NCI-H2227 treated with DMSO at 0.1 percent for 48 hours (cell line): ENCODE measurements at regions not wholly inside any gene's neighbourhood (a gene's known extent, or its start where the extent isn't known, plus 50 kb on each side); places are given as distances from the start of the nearest gene placed in this dataset.

ENCODE experiments used
- DNase-seq: peaks from one replicate; lab custom pipeline; 2025; lab: John Stamatoyannopoulos, UW

DNA sequence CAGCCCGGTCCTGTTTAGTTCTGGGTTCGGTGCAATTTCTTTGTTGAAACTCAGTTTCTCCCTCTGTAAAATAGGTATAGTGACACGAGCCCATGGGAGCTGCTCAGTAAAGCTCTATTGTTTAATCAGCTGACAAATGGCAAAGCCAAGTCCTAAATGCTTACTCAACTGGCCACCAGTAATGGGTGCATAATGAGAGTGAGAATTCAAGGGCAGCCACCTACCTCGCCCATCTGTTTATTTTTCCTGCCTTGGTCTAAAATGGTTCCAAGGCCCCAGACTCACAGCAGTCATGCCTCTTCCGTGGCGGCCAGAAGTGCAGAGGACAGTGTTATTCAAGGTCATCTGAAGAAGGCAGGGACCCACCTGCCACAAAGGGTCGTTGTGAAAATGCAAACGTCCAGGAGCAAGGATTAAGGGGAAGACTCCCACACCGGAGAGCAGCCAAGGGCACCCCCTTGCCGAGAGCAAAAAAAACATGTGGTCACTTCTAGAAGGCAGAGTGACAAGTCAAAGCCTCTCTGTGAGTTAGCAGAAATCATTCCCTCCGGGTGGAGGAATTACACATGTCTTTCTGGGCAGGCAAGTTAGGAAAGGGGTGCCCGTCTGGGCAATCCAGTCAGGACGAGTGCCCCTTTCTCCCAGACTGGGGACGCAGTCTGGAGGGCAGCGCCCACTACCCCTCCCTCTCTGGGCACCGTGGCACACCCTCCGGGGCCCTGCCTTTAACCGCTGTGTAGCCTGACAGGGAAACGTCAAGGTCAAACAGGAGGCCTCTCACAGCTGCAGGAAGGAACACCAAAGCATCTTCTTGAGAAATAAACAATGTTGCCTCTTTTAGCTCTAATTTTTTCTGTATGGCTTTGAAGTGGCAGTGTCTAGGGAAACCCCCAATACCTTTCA, 186.2 kb downstream of the FOXO1 start:
- DNase-seq = no peak

DNA sequence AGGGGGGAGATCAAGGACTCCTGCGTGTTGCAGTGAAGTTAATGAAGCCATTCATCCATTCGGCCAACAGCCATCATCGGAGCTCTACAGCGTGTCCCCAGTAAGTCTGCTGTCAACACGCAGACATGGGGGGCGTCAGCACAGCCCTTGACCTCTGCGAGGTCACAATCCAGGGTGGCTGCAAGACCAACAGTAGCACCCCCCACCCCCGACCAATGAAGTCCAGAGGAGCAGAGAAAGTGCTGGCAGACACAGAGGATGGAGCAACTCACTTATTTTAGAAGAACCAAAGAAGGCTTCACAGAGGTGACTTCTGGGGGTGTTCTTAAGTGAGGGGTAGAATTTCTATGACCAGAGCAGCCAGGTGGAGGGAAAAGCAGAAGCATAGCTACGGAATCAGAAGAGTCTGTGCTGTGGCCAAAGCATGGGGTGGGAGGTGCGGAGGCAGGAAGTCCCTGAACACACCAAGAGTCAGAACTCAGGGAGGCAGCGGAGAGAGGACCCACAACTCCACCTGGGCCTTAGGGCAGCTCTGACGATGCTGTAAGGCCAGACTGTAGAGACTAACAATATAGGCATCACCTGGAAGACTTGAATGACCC, 185.4 kb downstream of the FOXO1 start:
- DNase-seq = no peak

- no peak for DNase-seq
These were observed 182.8 kb downstream of the FOXO1 start for GRCh38 chr13:40483601-40484000.

- no peak for DNase-seq
These were observed 182.2 kb downstream of the FOXO1 start for GRCh38 chr13:40484101-40484800.

DNA sequence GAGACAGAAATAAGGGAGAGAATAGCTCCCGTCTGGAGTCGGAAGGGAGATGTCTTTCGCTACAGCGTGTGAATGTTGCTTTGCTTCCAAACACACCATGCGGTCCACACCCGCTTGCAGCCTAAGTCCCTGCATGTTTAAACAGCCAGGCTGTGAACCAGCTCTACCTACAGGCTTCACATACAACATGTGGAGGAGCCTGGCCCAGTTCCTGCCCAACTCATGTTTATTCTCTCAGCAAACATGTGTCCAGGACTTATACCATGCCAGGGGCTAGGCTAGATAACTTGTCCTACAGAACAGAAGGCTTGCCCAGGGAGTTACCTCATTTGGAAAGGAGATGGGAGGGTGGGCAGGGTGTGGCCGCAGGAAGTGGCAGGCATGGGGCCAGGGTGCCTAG, 181.5 kb downstream of the FOXO1 start:
- DNase-seq = no peak

GRCh38 chr13:40485611-40486517, 180.6 kb downstream of the FOXO1 start:
- no peak for DNase-seq

- no peak for DNase-seq
These were observed 179.8 kb downstream of the FOXO1 start for GRCh38 chr13:40486518-40487163.

GRCh38 chr13:40488869-40489391, 177.5 kb downstream of the FOXO1 start:
- DNase-seq = no peak

DNA sequence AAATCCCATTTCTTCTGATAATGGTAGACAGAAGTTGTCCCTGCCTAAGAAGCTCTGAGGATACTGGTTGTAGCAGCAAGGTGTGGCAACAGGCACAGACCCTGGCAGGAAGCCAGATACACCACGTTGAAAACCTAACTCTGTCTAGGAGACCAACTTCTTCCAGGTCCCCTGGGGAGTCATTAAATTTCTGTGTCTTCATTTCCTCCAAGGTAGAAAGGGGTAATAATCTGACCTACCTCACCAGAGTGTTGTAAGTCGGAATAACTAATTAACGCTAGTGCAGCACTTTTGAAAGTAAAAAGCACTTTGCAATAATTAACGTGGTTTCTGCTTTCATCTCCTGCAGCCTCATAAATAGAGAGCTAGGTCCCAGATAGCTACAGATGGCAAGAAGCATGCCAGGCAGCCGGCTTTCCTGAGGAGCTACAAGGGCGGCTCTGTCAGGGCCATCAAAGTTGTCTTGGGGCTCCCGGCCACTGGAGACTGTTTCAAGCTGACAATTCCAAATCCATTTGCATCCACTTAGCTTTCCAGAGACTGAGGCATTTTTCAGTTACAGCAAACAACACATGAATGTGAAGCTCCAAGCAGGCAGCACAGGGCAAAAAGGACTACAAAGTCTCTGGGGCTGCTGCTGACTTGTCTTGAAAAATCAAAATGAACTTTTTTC, 176.2 kb downstream of the FOXO1 start:
- no peak for DNase-seq

- no peak for DNase-seq
These were observed 173.9 kb downstream of the FOXO1 start for GRCh38 chr13:40492511-40492910.

GRCh38 chr13:40494513-40494912, 171.9 kb downstream of the FOXO1 start:
- DNase-seq = no peak

DNA sequence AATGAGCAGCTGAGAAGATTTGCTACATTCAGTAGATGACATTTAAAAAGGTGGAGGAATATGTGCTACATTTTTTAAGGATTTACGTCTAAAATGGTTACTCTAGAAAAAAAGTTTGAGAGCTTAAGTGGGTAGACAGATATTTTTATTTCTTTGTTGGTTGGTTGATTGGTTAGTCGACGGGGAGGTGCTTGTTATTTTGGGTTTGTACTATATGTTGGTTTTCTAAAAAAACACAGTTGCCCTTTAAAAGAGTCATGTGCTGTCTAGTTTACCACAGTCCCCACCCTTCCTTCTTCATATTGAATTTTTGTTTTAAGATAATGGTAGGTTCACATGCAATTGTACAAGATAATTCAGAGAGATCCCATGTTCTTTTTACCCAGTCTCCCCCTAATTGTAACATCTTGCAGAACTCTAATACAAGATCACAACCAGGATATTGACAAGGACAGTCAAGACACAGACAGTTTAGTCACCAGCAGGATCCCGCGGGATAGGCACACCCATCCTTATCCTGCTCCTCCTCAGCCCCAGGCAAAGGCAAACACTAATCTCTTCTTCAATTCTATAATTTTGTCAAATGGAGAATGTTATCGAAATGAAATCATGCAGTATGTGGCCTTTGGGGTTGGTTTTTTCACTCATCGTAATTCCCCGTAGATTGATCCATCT, 171.4 kb downstream of the FOXO1 start:
- DNase-seq = no peak

- DNase-seq = no peak
These were observed 170.8 kb downstream of the FOXO1 start for GRCh38 chr13:40495621-40496001.

DNA sequence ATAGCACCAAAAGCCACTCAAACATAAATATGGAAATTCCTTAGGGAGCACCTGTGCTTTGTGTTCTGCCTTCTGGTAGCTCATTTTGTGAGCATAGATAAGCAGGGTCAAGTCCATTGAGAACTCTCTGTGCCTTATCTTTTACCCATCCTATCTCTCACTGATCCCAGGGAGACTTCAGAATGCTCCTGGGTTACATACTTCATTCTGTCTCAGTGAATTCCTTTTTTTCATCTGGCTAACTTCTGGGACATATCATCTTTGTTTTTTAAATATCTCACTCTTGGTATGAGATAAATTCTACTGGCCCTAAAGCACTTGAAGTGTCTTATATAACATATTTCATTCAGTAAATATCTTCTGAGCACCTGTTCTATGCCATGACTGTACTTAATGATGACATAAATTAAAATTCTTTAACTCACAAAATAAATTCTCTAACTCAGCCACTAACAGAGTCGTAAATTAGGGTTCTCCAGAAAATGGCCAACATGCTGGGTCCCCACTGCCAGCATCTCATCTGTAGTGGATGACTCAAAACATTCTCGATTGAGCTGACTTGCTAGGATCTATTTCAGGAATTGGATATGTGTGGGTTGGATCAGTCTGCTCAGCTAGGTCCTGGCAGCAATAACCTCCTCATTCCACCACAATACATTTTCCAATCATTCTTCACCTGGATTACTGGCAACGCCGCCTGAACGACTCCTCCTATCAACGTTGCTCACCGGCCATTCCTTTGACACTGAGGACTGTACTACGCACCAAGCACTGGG, 170.2 kb downstream of the FOXO1 start:
- no peak for DNase-seq

- DNase-seq = no peak
These were observed 168.0 kb downstream of the FOXO1 start for GRCh38 chr13:40498461-40498860.

GRCh38 chr13:40502236-40502635, 164.2 kb downstream of the FOXO1 start:
- no peak for DNase-seq

DNA sequence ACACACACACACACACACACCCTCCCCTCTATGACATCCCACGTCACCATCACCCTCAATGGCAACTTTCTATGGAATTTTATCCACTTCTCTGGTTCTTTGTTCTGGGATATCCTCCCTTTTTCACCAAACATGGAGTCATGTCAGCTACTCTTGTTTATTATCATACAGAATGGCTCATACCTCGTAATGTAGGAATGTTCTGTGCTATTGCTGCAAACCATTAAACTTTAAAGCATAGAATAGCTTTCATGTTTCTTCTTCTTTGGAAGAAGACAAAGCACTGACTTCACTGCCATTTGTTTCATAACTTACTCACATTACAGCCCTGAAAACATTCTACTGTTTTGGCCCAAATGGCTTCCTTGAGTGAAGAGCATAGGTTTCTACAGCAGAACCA, 163.4 kb downstream of the FOXO1 start:
- no peak for DNase-seq

DNA sequence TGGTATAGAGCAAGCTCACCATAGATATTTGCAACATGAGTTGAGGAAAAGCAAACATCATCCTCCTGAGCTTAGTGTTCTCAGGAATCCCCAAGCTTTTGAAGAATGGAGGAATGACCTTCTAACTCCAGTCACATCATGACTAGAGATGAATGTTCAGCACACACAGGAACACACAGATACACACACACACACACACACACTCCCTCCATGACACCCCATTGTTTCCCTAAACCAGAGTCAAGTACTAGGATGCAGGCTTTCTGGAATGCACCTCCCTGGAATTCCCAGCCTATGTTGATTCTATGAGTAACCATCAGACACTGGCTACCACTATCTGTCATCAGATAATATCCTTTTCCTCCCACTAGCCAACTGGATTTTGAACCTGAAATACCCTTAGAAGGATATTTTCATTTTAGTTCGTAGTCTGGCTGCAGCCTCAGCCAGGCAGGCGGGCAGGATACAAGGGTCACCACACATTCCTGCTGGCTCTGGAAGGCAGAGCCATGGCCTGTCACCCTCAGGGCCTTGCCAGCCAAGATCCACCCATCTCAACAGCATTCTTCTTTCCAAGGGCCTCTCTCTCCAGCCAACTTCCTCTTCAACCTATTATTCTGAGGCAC, 162.4 kb downstream of the FOXO1 start:
- DNase-seq = no peak

DNA sequence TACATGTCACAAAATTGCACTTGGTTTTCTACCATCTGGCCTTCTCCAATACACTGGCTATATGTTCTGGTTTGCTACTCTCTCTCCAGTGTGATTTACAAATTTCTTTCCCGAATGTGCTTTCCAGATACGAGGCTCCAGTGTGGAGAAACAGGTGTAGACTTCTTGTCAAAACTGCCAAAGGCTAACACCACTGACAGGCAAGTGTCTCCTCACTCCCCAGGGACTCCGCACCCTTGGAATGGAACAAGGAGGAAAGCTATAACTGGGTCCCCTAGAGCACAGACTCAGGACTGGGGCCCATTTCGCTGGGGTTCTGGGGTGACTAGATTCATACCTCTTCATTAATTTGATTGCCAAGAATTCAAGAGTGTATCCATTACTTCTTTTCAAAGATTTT, 161.8 kb downstream of the FOXO1 start:
- DNase-seq = no peak
